Glutamatergic neuron (in vitro differentiated cells): ENCODE measurements at regions not wholly inside any gene's neighbourhood (a gene's known extent, or its start where the extent isn't known, plus 50 kb on each side); places are given as distances from the start of the nearest gene placed in this dataset.
"Not testable (repeated sequence)": the region's sequence is repeated elsewhere in the genome, so short reads cannot be mapped to it uniquely, and the experiment has no call there.

ENCODE experiments used
- DNase-seq: peaks from one replicate; pipeline ENCODE4 v3.0.0; 2022
- H3K27ac Mint-ChIP-seq: one replicate; pipeline ENCODE4 v1.8.0; 2020; ENCODE audit warnings: mild to moderate bottlenecking, mixed read lengths, inconsistent platforms; ENCODE audit not compliant: unreplicated experiment
- H3K27me3 Mint-ChIP-seq: one replicate; pipeline ENCODE4 v1.8.0; 2020; ENCODE audit warnings: mild to moderate bottlenecking, moderate library complexity, mixed read lengths, inconsistent platforms; ENCODE audit not compliant: unreplicated experiment
- H3K36me3 Mint-ChIP-seq: one replicate; pipeline ENCODE4 v1.8.0; 2020; ENCODE audit warnings: mild to moderate bottlenecking, mixed read lengths, inconsistent platforms; ENCODE audit not compliant: unreplicated experiment
- H3K4me1 Mint-ChIP-seq: one replicate; pipeline ENCODE4 v1.8.0; 2020; ENCODE audit warnings: mild to moderate bottlenecking, low read depth, mixed read lengths, inconsistent platforms; ENCODE audit not compliant: unreplicated experiment
- H3K4me3 Mint-ChIP-seq: one replicate; pipeline ENCODE4 v1.8.0; 2020; ENCODE audit warnings: mild to moderate bottlenecking, mixed read lengths, inconsistent platforms; ENCODE audit not compliant: unreplicated experiment
- H3K9me3 Mint-ChIP-seq: one replicate; pipeline ENCODE4 v1.8.0; 2020; ENCODE audit warnings: mild to moderate bottlenecking, moderate library complexity, mixed read lengths, inconsistent platforms; ENCODE audit not compliant: unreplicated experiment
- CTCF ChIP-seq: fragments of 200-600 bp; sonication (generic); IDR thresholded peaks from one replicate; pipeline ENCODE4 v1.5.0; 2021; ENCODE audit not compliant: partially characterized antibody, unreplicated experiment

- DNase-seq, result no peak
- peaks cover 2% of the 10 kb centered on the region for H3K27me3 Mint-ChIP-seq
- H3K9me3 Mint-ChIP-seq, result no peaks in the 10 kb centered on the region
- peaks cover 3% of the 10 kb centered on the region for H3K4me1 Mint-ChIP-seq
- no peak for TF ChIP-seq CTCF
- no peak overlapping the region for H3K4me3 Mint-ChIP-seq
- no peak overlapping the region for H3K27ac Mint-ChIP-seq
- no peaks in the 10 kb centered on the region for H3K36me3 Mint-ChIP-seq
These were observed 113.2 kb upstream of the RBPJ start for GRCh38 chr4:26207631-26208030.

GRCh38 chr4:26208237-26208994, 112.4 kb upstream of the RBPJ start:
- Mint-ChIP-seq H3K27me3 (peaks cover 4% of the 10 kb centered on the region), H3K4me3 (no peak overlapping the region), H3K4me1 (peaks cover 3% of the 10 kb centered on the region), H3K9me3 (peaks cover 2% of the 10 kb centered on the region), H3K27ac (no peak overlapping the region), H3K36me3 (no peaks in the 10 kb centered on the region)
- DNase-seq, result no peak
- no peak for TF ChIP-seq CTCF

- not testable (repeated sequence) for H3K27ac Mint-ChIP-seq, H3K4me1 Mint-ChIP-seq, H3K27me3 Mint-ChIP-seq, H3K36me3 Mint-ChIP-seq, H3K4me3 Mint-ChIP-seq, DNase-seq, H3K9me3 Mint-ChIP-seq
These were observed 111.4 kb upstream of the RBPJ start for GRCh38 chr4:26209378-26209777.

- peaks cover 2% of the 10 kb centered on the region for H3K9me3 Mint-ChIP-seq
- peaks cover 10% of the 10 kb centered on the region for H3K27me3 Mint-ChIP-seq
- DNase-seq, result no peak
- H3K27ac Mint-ChIP-seq, result no peak overlapping the region
- no peaks in the 10 kb centered on the region for H3K36me3 Mint-ChIP-seq
- TF ChIP-seq CTCF, result no peak
- no peak overlapping the region for H3K4me3 Mint-ChIP-seq
- H3K4me1 Mint-ChIP-seq, result no peaks in the 10 kb centered on the region
These were observed 108.3 kb upstream of the RBPJ start for GRCh38 chr4:26212528-26212927.

- TF ChIP-seq CTCF, result no peak
- no peaks in the 10 kb centered on the region for H3K36me3 Mint-ChIP-seq
- H3K4me1 Mint-ChIP-seq, result no peaks in the 10 kb centered on the region
- H3K27me3 Mint-ChIP-seq, result peaks cover 8% of the 10 kb centered on the region
- no peak for DNase-seq
- no peak overlapping the region for H3K4me3 Mint-ChIP-seq
- H3K9me3 Mint-ChIP-seq, result peaks cover 2% of the 10 kb centered on the region
- no peak overlapping the region for H3K27ac Mint-ChIP-seq
These were observed 107.5 kb upstream of the RBPJ start for GRCh38 chr4:26213317-26213716.
